Esophagus squamous epithelium (tissue), 5 donors: ENCODE measurements at regions not wholly inside any gene's neighbourhood (a gene's known extent, or its start where the extent isn't known, plus 50 kb on each side); places are given as distances from the start of the nearest gene placed in this dataset.

Source experiments
- DNase-seq: peaks from one replicate; lab custom pipeline; 2025; lab: John Stamatoyannopoulos, UW
- H3K27ac ChIP-seq, 4 donors: fragments of 200-600 bp; sonication (generic); one replicate each; pipeline ENCODE4 v1.5.1; 2016 to 2019; ENCODE audit warnings: mild to moderate bottlenecking in 1 of 4
- H3K27me3 ChIP-seq, 4 donors: fragments of 200-600 bp; sonication (generic); 1 replicate in 3 of 4; 2 replicates in 1 of 4; pipeline versions ENCODE4 v1.5.1 to v1.6.0; 2017 to 2021; ENCODE audit warnings: antibody characterized with exemption in 1 of 4
- H3K36me3 ChIP-seq, 3 donors: fragments of 200-600 bp; sonication (generic); one replicate each; pipeline ENCODE4 v1.5.1; 2016 to 2019
- H3K4me1 ChIP-seq, 3 donors: fragments of 200-600 bp; sonication (generic); one replicate each; pipeline ENCODE4 v1.5.1; 2017 to 2019
- H3K4me3 ChIP-seq, 4 donors: fragments of 200-600 bp; sonication (generic); 1 replicate in 3 of 4; 2 replicates in 1 of 4; pipeline ENCODE4 v1.5.1; 2016 to 2019; ENCODE audit warnings: mild to moderate bottlenecking in 2 of 4, moderate library complexity in 1 of 4
- H3K9me3 ChIP-seq, 3 donors: fragments of 200-600 bp; sonication (generic); one replicate each; pipeline ENCODE4 v1.5.1; 2016 to 2019
- CTCF ChIP-seq, 6 experiments: fragments of 450-650 bp in 4 of 6; fragments of 200-600 bp in 2 of 6; sonication (generic) in 2 of 6; IDR thresholded peaks; one replicate each; pipeline ENCODE4 v1.5.1; 2016 to 2019; ENCODE audit warnings: antibody characterized with exemption in 6 of 6, mild to moderate bottlenecking in 4 of 6, moderate library complexity in 4 of 6
- POLR2A ChIP-seq, 4 donors: fragments of 450-650 bp; IDR thresholded peaks; one replicate each; pipeline ENCODE4 v1.6.1; 2017; ENCODE audit warnings: antibody characterized with exemption in 4 of 4, mild to moderate bottlenecking in 4 of 4, moderate library complexity in 3 of 4
- WGBS, 2 donors: methylation state at CpG; one replicate each; pipeline ENCODE4 v1.1.5; 2018; 5-methylcytosine and 5-hydroxymethylcytosine counted together
- intact Hi-C: fragments of 100-400 bp; cut with DNase I; formaldehyde crosslinking; loops from one replicate; pipeline ENCODE4 v1.15.0; 2022
- donor health status: DM: yes; HTN: yes; CAD: no.

- DNase-seq: no peak
- Histone ChIP-seq H3K27ac (no peak overlapping the region), H3K9me3 (no peaks in the 10 kb centered on the region), H3K27me3 (peaks cover 0 to 16% (median 0%) of the 10 kb centered on the region in 4 donors), H3K36me3 (no peaks in the 10 kb centered on the region), H3K4me1 (peaks cover 0 to 10% (median 5%) of the 10 kb centered on the region in 3 donors), H3K4me3 (no peak overlapping the region)
- no peak for TF ChIP-seq CTCF (IDR thresholded peaks at IDR 0.05)
- no peak for TF ChIP-seq POLR2A (IDR thresholded peaks at IDR 0.05)
- 40 to 53% methylated on average over 14 to 16 of the region's 22 CpGs for WGBS, 2 donors
- intact Hi-C loops: no loop called here
Measured at GRCh38 chr2:239791526-239792404, 233.4 kb downstream of the NDUFA10 start.

DNA sequence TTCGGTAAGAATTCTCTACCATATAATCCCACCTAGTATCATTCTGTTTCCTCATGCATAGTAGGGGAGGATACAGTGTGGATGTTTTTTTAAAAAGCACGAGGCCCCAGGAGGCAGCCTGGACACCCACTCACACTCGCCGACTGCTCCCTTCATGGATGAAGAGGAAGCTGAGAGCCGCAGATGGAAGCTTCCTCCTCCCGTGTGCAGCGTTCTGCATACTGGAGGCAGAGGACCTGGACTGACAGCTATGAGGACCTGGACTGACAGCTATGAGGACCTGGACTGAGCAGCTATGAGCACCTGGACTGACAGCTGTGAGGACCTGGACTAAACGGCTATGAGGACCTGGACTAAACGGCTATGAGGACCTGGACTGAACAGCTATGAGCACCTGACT is 234.4 kb downstream of the NDUFA10 start:
- TF ChIP-seq CTCF (IDR thresholded peaks at IDR 0.05) (no peak), POLR2A (IDR thresholded peaks at IDR 0.05) (no peak)
- no peak overlapping the region for H3K4me3 ChIP-seq
- no peak overlapping the region for H3K27ac ChIP-seq
- H3K4me1 ChIP-seq: peaks cover 0 to 10% (median 5%) of the 10 kb centered on the region in 3 donors
- peaks cover 0 to 23% (median 0%) of the 10 kb centered on the region in 4 donors for H3K27me3 ChIP-seq
- intact Hi-C loops: no loop called here
- DNase-seq: no peak
- peaks cover 0 to 6% (median under 1%) of the 10 kb centered on the region in 3 donors for H3K9me3 ChIP-seq
- no peaks in the 10 kb centered on the region for H3K36me3 ChIP-seq
- 75 to 92% methylated on average over 2 to 5 of the region's 9 CpGs for WGBS, 2 donors

DNA sequence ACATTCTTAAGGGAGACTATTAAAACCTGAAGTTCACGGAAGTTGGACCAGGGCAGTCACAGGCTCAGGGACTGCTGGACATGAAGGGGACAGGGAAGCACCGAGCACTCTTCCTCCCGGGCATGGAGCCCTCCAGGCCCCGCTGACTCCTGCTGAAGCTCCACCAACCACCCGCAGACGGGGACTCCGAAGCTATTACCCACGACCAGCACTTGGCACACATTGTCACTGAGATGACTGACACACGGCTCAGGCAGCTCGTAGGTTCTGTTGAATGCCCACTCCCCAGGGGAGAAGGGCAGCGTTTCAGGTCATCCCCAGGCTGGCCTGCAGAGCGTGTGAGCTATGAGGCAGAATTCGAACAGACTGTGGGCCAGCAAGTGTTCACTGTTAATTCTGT is 234.8 kb downstream of the NDUFA10 start:
- TF ChIP-seq POLR2A (IDR thresholded peaks at IDR 0.05) (no peak), CTCF (IDR thresholded peaks at IDR 0.05) (no peak)
- Histone ChIP-seq H3K27me3 (peaks cover 0 to 27% (median 0%) of the 10 kb centered on the region in 4 donors), H3K36me3 (no peaks in the 10 kb centered on the region), H3K9me3 (peaks cover 0 to 6% (median 4%) of the 10 kb centered on the region in 3 donors), H3K4me3 (no peak overlapping the region), H3K4me1 (peaks cover 0 to 10% (median 5%) of the 10 kb centered on the region in 3 donors), H3K27ac (no peak overlapping the region)
- no peak for DNase-seq
- 29 to 83% methylated on average over 3 to 8 of the region's 13 CpGs for WGBS, 2 donors
- intact Hi-C loops: no loop called here

DNA sequence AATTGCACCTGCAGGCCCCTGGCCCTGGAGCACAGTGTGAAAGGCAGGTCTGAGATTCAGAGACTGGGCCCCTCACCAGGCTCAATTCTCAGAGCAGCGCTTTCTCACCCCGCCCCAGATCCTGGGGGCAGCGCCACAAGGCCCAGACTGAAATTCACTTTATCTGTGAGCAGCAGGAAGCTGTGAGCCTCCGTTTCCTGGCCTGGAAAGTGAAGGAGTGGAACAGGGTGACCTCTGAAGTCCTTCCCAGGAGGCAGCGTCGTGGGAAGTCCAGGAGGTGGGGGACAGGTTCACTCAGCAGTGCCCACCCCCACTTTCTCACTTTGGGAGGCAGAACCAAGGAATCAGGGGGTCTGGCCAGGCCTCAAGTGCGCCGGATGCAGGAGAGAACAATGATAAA is 235.4 kb downstream of the NDUFA10 start:
- Histone ChIP-seq H3K36me3 (no peaks in the 10 kb centered on the region), H3K4me3 (no peak overlapping the region), H3K9me3 (peaks cover 0 to 6% (median 5%) of the 10 kb centered on the region in 3 donors), H3K4me1 (peaks cover 0 to 10% (median 5%) of the 10 kb centered on the region in 3 donors), H3K27ac (no peak overlapping the region), H3K27me3 (peaks cover 0 to 28% (median 0%) of the 10 kb centered on the region in 4 donors)
- TF ChIP-seq CTCF (IDR thresholded peaks at IDR 0.05): no peak
- TF ChIP-seq POLR2A (IDR thresholded peaks at IDR 0.05): no peak
- intact Hi-C loops: no loop called here
- DNase-seq: no peak
- WGBS, 2 donors: 65 to 88% methylated on average over 4 of the region's 8 CpGs

DNA sequence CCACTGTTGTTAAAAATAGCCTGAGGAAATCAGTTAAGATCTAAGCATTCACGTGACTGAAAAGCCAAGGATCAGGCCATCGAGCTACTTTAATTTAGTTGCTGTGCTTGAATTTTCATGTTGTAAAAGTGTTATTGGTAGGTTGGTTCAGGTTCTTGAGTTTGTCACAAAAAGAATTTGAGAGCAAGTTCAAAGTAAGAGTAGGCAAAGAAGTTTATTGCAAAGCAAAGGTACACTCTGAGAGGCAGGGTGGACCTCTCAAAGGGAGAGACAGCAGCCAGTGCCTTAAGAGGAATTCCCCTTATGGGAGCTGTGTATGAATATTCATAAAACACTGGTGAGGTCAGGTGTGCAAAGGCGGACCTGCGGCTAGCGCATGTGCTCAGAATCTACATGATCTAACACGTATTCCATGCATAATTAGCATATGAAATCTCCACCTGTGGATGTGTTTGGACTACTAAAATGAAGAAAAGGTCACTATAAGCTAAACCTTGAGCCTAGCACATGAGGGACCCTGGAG is 236.5 kb downstream of the NDUFA10 start:
- Histone ChIP-seq H3K36me3 (no peaks in the 10 kb centered on the region), H3K4me3 (no peak overlapping the region), H3K27ac (no peak overlapping the region), H3K27me3 (peaks cover 0 to 28% (median 0%) of the 10 kb centered on the region in 4 donors), H3K4me1 (peaks cover 0 to 10% (median 5%) of the 10 kb centered on the region in 3 donors), H3K9me3 (peaks cover 0 to 6% (median 5%) of the 10 kb centered on the region in 3 donors)
- DNase-seq: no peak
- intact Hi-C loops: no loop called here
- 63 to 65% methylated on average over 6 of the region's 6 CpGs for WGBS, 2 donors
- TF ChIP-seq CTCF (IDR thresholded peaks at IDR 0.05) (no peak), POLR2A (IDR thresholded peaks at IDR 0.05) (no peak)
